ENCODE measurements at regions not wholly inside any gene's neighbourhood (a gene's known extent, or its start where the extent isn't known, plus 50 kb on each side); places are given as distances from the start of the nearest gene placed in this dataset.

DNA sequence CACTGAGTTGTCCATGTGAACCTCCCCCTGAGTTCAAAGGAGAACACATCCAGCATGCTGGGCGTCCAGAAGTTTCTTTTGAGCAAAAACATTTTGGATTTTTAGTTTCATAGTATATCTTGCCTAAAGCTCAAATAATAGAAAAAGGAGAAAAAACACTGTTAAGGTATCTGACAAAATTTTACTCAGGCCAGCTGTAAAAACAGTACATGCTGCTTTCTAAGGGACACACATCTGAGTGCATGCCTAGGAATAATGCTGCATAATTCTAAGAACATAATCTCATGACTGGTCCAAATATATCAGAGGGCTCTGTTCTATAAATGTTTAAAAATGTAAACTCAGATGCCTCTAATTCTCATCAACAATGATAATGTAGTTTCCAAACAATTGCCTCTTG is 561.3 kb upstream of the INTU start:
- TF ChIP-seq, protein P1, sequence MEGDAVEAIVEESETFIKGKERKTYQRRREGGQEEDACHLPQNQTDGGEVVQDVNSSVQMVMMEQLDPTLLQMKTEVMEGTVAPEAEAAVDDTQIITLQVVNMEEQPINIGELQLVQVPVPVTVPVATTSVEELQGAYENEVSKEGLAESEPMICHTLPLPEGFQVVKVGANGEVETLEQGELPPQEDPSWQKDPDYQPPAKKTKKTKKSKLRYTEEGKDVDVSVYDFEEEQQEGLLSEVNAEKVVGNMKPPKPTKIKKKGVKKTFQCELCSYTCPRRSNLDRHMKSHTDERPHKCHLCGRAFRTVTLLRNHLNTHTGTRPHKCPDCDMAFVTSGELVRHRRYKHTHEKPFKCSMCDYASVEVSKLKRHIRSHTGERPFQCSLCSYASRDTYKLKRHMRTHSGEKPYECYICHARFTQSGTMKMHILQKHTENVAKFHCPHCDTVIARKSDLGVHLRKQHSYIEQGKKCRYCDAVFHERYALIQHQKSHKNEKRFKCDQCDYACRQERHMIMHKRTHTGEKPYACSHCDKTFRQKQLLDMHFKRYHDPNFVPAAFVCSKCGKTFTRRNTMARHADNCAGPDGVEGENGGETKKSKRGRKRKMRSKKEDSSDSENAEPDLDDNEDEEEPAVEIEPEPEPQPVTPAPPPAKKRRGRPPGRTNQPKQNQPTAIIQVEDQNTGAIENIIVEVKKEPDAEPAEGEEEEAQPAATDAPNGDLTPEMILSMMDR (IDR thresholded peaks at IDR 0.05; ENCODE audit: low read depth, low read length, missing input control) = no peak
- TF ChIP-seq, protein P2, sequence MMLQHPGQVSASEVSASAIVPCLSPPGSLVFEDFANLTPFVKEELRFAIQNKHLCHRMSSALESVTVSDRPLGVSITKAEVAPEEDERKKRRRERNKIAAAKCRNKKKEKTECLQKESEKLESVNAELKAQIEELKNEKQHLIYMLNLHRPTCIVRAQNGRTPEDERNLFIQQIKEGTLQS (IDR thresholded peaks at IDR 0.05) = no peak
- TF ChIP-seq TAF1 (conservative IDR thresholded peaks at IDR 0.05) = no peak
- TF ChIP-seq YY1 (IDR thresholded peaks at IDR 0.05) = no peak
